WTC11 (cell line): ENCODE measurements at regions not wholly inside any gene's neighbourhood (a gene's known extent, or its start where the extent isn't known, plus 50 kb on each side); places are given as distances from the start of the nearest gene placed in this dataset.
"Not testable (repeated sequence)": the region's sequence is repeated elsewhere in the genome, so short reads cannot be mapped to it uniquely, and the experiment has no call there.

Experiments
- ATAC-seq: fragments of 200-7000 bp; cut with Tn5 transposase; 2 replicates; pipeline ENCODE4 v1.10.0; 2021; ENCODE audit warnings: mild to moderate bottlenecking, moderate library complexity
- CTCF ChIA-PET: fragments of 300-600 bp; sonication (Branson Sonifier 250); formaldehyde crosslinking; loops from one replicate; lab custom pipeline; 2021; ENCODE audit warnings: antibody characterized with exemption; lab: Charles Lee
- POLR2A ChIA-PET: fragments of 350-600 bp; sonication (Branson Sonifier 250); formaldehyde crosslinking; loops from one replicate; lab custom pipeline; 2021; ENCODE audit warnings: antibody characterized with exemption; lab: Charles Lee
- DNase-seq: peaks from one replicate; pipeline ENCODE4 v3.0.0; 2021; ENCODE audit warnings: low spot score
- H3K27ac Mint-ChIP-seq: 2 replicates; pipeline ENCODE4 v1.8.0; 2021; ENCODE audit warnings: mixed read lengths
- H3K27me3 Mint-ChIP-seq: 2 replicates; pipeline ENCODE4 v1.8.0; 2021; ENCODE audit warnings: low read depth, mild to moderate bottlenecking, moderate library complexity, mixed read lengths
- H3K36me3 Mint-ChIP-seq: 2 replicates; pipeline ENCODE4 v1.8.0; 2021; ENCODE audit warnings: mixed read lengths
- H3K4me1 Mint-ChIP-seq: 2 replicates; pipeline ENCODE4 v1.8.0; 2022; ENCODE audit warnings: mixed read lengths
- H3K4me3 Mint-ChIP-seq: 2 replicates; pipeline ENCODE4 v1.8.0; 2021; ENCODE audit warnings: mild to moderate bottlenecking, moderate library complexity, mixed read lengths
- H3K9me3 Mint-ChIP-seq: 2 replicates; pipeline ENCODE4 v1.8.0; 2021; ENCODE audit warnings: mixed read lengths
- AFF4 ChIP-seq: sonication (generic); formaldehyde crosslinking; IDR thresholded peaks from 2 replicates; pipeline ENCODE4 v1.8.1; 2023; ENCODE audit warnings: mild to moderate bottlenecking, missing genetic modification reagents, borderline replicate concordance
- ARID4B ChIP-seq: sonication (generic); formaldehyde crosslinking; IDR thresholded peaks from 2 replicates; pipeline ENCODE4 v1.8.0; 2023; ENCODE audit warnings: missing genetic modification reagents, mild to moderate bottlenecking, borderline replicate concordance
- ATF1 ChIP-seq: sonication (generic); formaldehyde crosslinking; IDR thresholded peaks from 2 replicates; pipeline ENCODE4 v1.8.1; 2023; ENCODE audit warnings: mild to moderate bottlenecking, moderate library complexity, missing genetic modification reagents
- ATF6 ChIP-seq: sonication (generic); formaldehyde crosslinking; IDR thresholded peaks from 2 replicates; pipeline ENCODE4 v1.8.1; 2023; ENCODE audit warnings: mild to moderate bottlenecking, missing genetic modification reagents
- CREB1 ChIP-seq: sonication (generic); formaldehyde crosslinking; IDR thresholded peaks from 2 replicates; pipeline ENCODE4 v1.8.0; 2023; ENCODE audit warnings: mild to moderate bottlenecking, missing genetic modification reagents
- GABPB1 ChIP-seq: sonication (generic); formaldehyde crosslinking; IDR thresholded peaks from 2 replicates; pipeline ENCODE4 v1.8.1; 2023; ENCODE audit warnings: mild to moderate bottlenecking, missing genetic modification reagents
- GRHL2 ChIP-seq: fragments of 250-450 bp; sonication (Bioruptor Pico); IDR thresholded peaks from 2 replicates; pipeline ENCODE4 v1.8.0; 2022; ENCODE audit warnings: mild to moderate bottlenecking, moderate library complexity; ENCODE audit not compliant: insufficient replicate concordance, severe bottlenecking
- GTF2I ChIP-seq: fragments of 250-450 bp; sonication (Bioruptor Pico); conservative IDR thresholded peaks from 2 replicates; pipeline ENCODE4 v1.4.0; 2021; ENCODE audit warnings: mild to moderate bottlenecking
- HMGA2 ChIP-seq: fragments of 250-450 bp; sonication (Bioruptor Pico); IDR thresholded peaks from 2 replicates; pipeline ENCODE4 v1.4.0; 2021; ENCODE audit warnings: mild to moderate bottlenecking, moderate library complexity
- NR3C1 ChIP-seq: sonication (generic); formaldehyde crosslinking; conservative IDR thresholded peaks from 2 replicates; pipeline ENCODE4 v1.8.1; 2023; ENCODE audit warnings: low read depth, mild to moderate bottlenecking, missing genetic modification reagents
- PRRX2 ChIP-seq: fragments of 250-450 bp; sonication (Bioruptor Pico); IDR thresholded peaks from 2 replicates; pipeline ENCODE4 v1.8.0; 2021; ENCODE audit warnings: mild to moderate bottlenecking
- SP1 ChIP-seq: sonication (generic); formaldehyde crosslinking; conservative IDR thresholded peaks from 2 replicates; pipeline ENCODE4 v1.8.1; 2022; ENCODE audit warnings: missing genetic modification reagents
- TEAD1 ChIP-seq: sonication (generic); formaldehyde crosslinking; IDR thresholded peaks from 2 replicates; pipeline ENCODE4 v1.8.0; 2022; ENCODE audit warnings: mild to moderate bottlenecking, missing genetic modification reagents
- ZNF121 ChIP-seq: sonication (generic); formaldehyde crosslinking; IDR thresholded peaks from 2 replicates; pipeline ENCODE4 v1.8.0; 2023; ENCODE audit warnings: missing genetic modification reagents
- ZNF396 ChIP-seq: fragments of 250-450 bp; sonication (Bioruptor Pico); IDR thresholded peaks from 2 replicates; pipeline ENCODE4 v1.8.0; 2021; ENCODE audit warnings: mild to moderate bottlenecking, moderate library complexity, borderline replicate concordance
- ZNF423 ChIP-seq: fragments of 250-450 bp; sonication (Bioruptor Pico); IDR thresholded peaks from 2 replicates; pipeline ENCODE4 v2.1.2; 2022; ENCODE audit warnings: mild to moderate bottlenecking, moderate library complexity
- TF ChIP-seq, protein P1 (sequence below): sonication (generic); formaldehyde crosslinking; IDR thresholded peaks from 2 replicates; pipeline ENCODE4 v1.8.1; 2023; ENCODE audit warnings: mild to moderate bottlenecking, missing genetic modification reagents
- TF ChIP-seq, protein P2 (sequence below): fragments of 250-450 bp; sonication (Bioruptor Pico); IDR thresholded peaks from 2 replicates; pipeline ENCODE4 v1.9.0; 2021; ENCODE audit warnings: mild to moderate bottlenecking
- TF ChIP-seq, protein P3 (sequence below): sonication (generic); formaldehyde crosslinking; IDR thresholded peaks from 2 replicates; pipeline ENCODE4 v1.8.0; 2023; ENCODE audit warnings: missing genetic modification reagents
- TF ChIP-seq, protein P4 (sequence below): sonication (generic); formaldehyde crosslinking; IDR thresholded peaks from 2 replicates; pipeline ENCODE4 v1.8.0; 2022; ENCODE audit warnings: mild to moderate bottlenecking, missing genetic modification reagents

DNA sequence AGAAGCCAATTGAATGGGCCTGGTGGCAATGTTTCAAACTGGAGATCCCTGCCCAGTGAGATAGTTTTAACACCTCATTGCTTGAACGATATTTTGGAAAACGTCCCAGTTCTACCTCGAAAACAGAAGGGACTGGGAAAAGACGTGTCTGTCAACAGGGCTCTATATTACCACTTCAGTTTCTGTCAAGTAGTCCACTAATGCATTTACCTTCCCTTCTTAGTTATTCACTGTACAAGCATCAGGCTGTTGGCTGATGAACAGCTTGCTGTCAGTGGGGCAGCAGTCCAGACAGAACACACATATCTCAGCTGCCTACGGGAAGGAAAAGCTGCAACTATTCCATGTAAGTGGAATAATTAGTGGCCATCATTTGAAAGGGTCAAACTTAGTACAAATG is 794.7 kb upstream of the GBE1 start (continued):
- TF ChIP-seq ATF6 (CRISPR knock-in tag): no peak
- no peak for TF ChIP-seq PRRX2 (CRISPR knock-in tag)
- TF ChIP-seq TEAD1 (CRISPR knock-in tag): no peak
- TF ChIP-seq HMGA2 (CRISPR knock-in tag): no peak
- TF ChIP-seq, protein P1, sequence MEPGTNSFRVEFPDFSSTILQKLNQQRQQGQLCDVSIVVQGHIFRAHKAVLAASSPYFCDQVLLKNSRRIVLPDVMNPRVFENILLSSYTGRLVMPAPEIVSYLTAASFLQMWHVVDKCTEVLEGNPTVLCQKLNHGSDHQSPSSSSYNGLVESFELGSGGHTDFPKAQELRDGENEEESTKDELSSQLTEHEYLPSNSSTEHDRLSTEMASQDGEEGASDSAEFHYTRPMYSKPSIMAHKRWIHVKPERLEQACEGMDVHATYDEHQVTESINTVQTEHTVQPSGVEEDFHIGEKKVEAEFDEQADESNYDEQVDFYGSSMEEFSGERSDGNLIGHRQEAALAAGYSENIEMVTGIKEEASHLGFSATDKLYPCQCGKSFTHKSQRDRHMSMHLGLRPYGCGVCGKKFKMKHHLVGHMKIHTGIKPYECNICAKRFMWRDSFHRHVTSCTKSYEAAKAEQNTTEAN: no peak
- no peak for TF ChIP-seq NR3C1 (CRISPR knock-in tag)

GRCh38 chr3:82542556-82542955 is 781.1 kb upstream of the GBE1 start:
- POLR2A ChIA-PET, H3K4me1 Mint-ChIP-seq, H3K36me3 Mint-ChIP-seq, H3K9me3 Mint-ChIP-seq, H3K4me3 Mint-ChIP-seq, H3K27me3 Mint-ChIP-seq, CTCF ChIA-PET, H3K27ac Mint-ChIP-seq, DNase-seq, ATAC-seq: not testable (repeated sequence)

- TF ChIP-seq GRHL2 (CRISPR knock-in tag) (no peak), ZNF423 (CRISPR knock-in tag) (no peak), GTF2I (CRISPR knock-in tag) (no peak), ATF1 (CRISPR knock-in tag) (no peak), AFF4 (no peak), ZNF396 (CRISPR knock-in tag) (no peak), GABPB1 (CRISPR knock-in tag) (no peak), SP1 (CRISPR knock-in tag) (no peak), ARID4B (no peak), CREB1 (no peak), ZNF121 (no peak)
- TF ChIP-seq, protein P2, sequence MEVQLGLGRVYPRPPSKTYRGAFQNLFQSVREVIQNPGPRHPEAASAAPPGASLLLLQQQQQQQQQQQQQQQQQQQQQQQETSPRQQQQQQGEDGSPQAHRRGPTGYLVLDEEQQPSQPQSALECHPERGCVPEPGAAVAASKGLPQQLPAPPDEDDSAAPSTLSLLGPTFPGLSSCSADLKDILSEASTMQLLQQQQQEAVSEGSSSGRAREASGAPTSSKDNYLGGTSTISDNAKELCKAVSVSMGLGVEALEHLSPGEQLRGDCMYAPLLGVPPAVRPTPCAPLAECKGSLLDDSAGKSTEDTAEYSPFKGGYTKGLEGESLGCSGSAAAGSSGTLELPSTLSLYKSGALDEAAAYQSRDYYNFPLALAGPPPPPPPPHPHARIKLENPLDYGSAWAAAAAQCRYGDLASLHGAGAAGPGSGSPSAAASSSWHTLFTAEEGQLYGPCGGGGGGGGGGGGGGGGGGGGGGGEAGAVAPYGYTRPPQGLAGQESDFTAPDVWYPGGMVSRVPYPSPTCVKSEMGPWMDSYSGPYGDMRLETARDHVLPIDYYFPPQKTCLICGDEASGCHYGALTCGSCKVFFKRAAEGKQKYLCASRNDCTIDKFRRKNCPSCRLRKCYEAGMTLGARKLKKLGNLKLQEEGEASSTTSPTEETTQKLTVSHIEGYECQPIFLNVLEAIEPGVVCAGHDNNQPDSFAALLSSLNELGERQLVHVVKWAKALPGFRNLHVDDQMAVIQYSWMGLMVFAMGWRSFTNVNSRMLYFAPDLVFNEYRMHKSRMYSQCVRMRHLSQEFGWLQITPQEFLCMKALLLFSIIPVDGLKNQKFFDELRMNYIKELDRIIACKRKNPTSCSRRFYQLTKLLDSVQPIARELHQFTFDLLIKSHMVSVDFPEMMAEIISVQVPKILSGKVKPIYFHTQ (CRISPR knock-in tag): no peak
- TF ChIP-seq, protein P3, sequence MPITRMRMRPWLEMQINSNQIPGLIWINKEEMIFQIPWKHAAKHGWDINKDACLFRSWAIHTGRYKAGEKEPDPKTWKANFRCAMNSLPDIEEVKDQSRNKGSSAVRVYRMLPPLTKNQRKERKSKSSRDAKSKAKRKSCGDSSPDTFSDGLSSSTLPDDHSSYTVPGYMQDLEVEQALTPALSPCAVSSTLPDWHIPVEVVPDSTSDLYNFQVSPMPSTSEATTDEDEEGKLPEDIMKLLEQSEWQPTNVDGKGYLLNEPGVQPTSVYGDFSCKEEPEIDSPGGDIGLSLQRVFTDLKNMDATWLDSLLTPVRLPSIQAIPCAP (CRISPR knock-in tag): no peak
- TF ChIP-seq, protein P4, sequence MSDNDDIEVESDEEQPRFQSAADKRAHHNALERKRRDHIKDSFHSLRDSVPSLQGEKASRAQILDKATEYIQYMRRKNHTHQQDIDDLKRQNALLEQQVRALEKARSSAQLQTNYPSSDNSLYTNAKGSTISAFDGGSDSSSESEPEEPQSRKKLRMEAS (CRISPR knock-in tag): no peak
- TF ChIP-seq, all 79 proteins: peak for 0
- H3K4me1 Mint-ChIP-seq: peaks cover 10% of the 10 kb centered on the region
- H3K27ac Mint-ChIP-seq: no peak overlapping the region
- CTCF ChIA-PET: no interaction called here
- H3K27me3 Mint-ChIP-seq: no peaks in the 10 kb centered on the region
- peaks cover 5% of the 10 kb centered on the region; the same call in 1 of the 2 replicates for H3K36me3 Mint-ChIP-seq
- no peak for ATAC-seq
- DNase-seq: no peak
- H3K4me3 Mint-ChIP-seq: no peak overlapping the region
- H3K9me3 Mint-ChIP-seq: peaks cover 17% of the 10 kb centered on the region
- POLR2A ChIA-PET: no interaction called here
Measured at GRCh38 chr3:82521657-82522056, 760.2 kb upstream of the GBE1 start.
